Thoracic aorta (tissue), 2 donors: ENCODE measurements at regions not wholly inside any gene's neighbourhood (a gene's known extent, or its start where the extent isn't known, plus 50 kb on each side); places are given as distances from the start of the nearest gene placed in this dataset.

Experiments used
- ATAC-seq: fragments of 150-250 bp; one replicate; pipeline ENCODE4 v1.8.0; 2017; ENCODE audit warnings: low read depth; ENCODE audit not compliant: insufficient number of reproducible peaks, low FRiP score
- DNase-seq: peaks from one replicate; pipeline ENCODE4 v3.0.0-alpha.2; 2020; ENCODE audit warnings: low spot score
- H3K27ac ChIP-seq, 2 donors: fragments of 200-600 bp; sonication (generic); 1 replicate in 1 of 2; 2 replicates in 1 of 2; pipeline ENCODE4 v1.5.1; 2016; ENCODE audit warnings: mild to moderate bottlenecking in 2 of 2, moderate library complexity in 2 of 2
- H3K27me3 ChIP-seq: fragments of 200-600 bp; sonication (generic); replicated peaks from 2 replicates; pipeline ENCODE4 v1.6.0; 2016; ENCODE audit warnings: mild to moderate bottlenecking; ENCODE audit not compliant: insufficient read depth
- H3K36me3 ChIP-seq: fragments of 200-600 bp; sonication (generic); one replicate; pipeline ENCODE4 v1.5.1; 2016
- H3K4me1 ChIP-seq, 2 donors: fragments of 200-600 bp; sonication (generic); 1 replicate in 1 of 2; 2 replicates in 1 of 2; pipeline versions ENCODE4 v1.5.1 to v1.6.0; 2016; ENCODE audit warnings: low read depth in 2 of 2, mild to moderate bottlenecking in 1 of 2; ENCODE audit not compliant: control insufficient read depth in 1 of 2
- H3K4me3 ChIP-seq: fragments of 200-600 bp; sonication (generic); 2 replicates; pipeline ENCODE4 v1.5.1; 2016; ENCODE audit warnings: mild to moderate bottlenecking
- H3K9me3 ChIP-seq: fragments of 200-600 bp; sonication (generic); 2 replicates; pipeline ENCODE4 v1.5.1; 2016
- CTCF ChIP-seq: fragments of 200-600 bp; sonication (generic); IDR thresholded peaks from one replicate; pipeline ENCODE4 v1.5.1; 2019; ENCODE audit warnings: antibody characterized with exemption

GRCh38 chr3:118098827-118099226 lies 935.8 kb downstream of the IGSF11 start:
- Histone ChIP-seq H3K4me3 (no peak overlapping the region), H3K27ac (no peak overlapping the region), H3K9me3 (no peaks in the 10 kb centered on the region), H3K36me3 (no peaks in the 10 kb centered on the region), H3K4me1 (no peaks in the 10 kb centered on the region), H3K27me3 (no peaks in the 10 kb centered on the region)
- no peak for ATAC-seq
- no peak for DNase-seq
- TF ChIP-seq CTCF = no peak

- no peak overlapping the region for H3K27ac ChIP-seq
- H3K9me3 ChIP-seq = no peaks in the 10 kb centered on the region
- no peak overlapping the region for H3K4me3 ChIP-seq
- DNase-seq (no peak), ATAC-seq (no peak)
- no peak for TF ChIP-seq CTCF
- no peaks in the 10 kb centered on the region for H3K4me1 ChIP-seq
- no peaks in the 10 kb centered on the region for H3K36me3 ChIP-seq
- H3K27me3 ChIP-seq = no peaks in the 10 kb centered on the region
Observed at GRCh38 chr3:118101891-118102290, 932.8 kb downstream of the IGSF11 start.

GRCh38 chr3:118102737-118103136 lies 931.9 kb downstream of the IGSF11 start:
- no peaks in the 10 kb centered on the region for H3K27me3 ChIP-seq
- no peak for TF ChIP-seq CTCF
- DNase-seq = no peak
- H3K4me1 ChIP-seq = no peaks in the 10 kb centered on the region
- no peak for ATAC-seq
- no peak overlapping the region for H3K4me3 ChIP-seq
- no peaks in the 10 kb centered on the region for H3K36me3 ChIP-seq
- H3K9me3 ChIP-seq = no peaks in the 10 kb centered on the region
- no peak overlapping the region for H3K27ac ChIP-seq

GRCh38 chr3:118108201-118108600 lies 926.4 kb downstream of the IGSF11 start:
- Histone ChIP-seq H3K4me1 (no peaks in the 10 kb centered on the region), H3K27me3 (no peaks in the 10 kb centered on the region), H3K36me3 (no peaks in the 10 kb centered on the region), H3K27ac (no peak overlapping the region), H3K4me3 (no peak overlapping the region), H3K9me3 (no peaks in the 10 kb centered on the region)
- no peak for DNase-seq
- TF ChIP-seq CTCF = no peak
- no peak for ATAC-seq

GRCh38 chr3:118108769-118109168 lies 925.9 kb downstream of the IGSF11 start:
- Histone ChIP-seq H3K27me3 (no peaks in the 10 kb centered on the region), H3K36me3 (no peaks in the 10 kb centered on the region), H3K9me3 (no peaks in the 10 kb centered on the region), H3K4me3 (no peak overlapping the region), H3K27ac (no peak overlapping the region), H3K4me1 (no peaks in the 10 kb centered on the region)
- ATAC-seq (no peak), DNase-seq (no peak)
- no peak for TF ChIP-seq CTCF
